Esophagus squamous epithelium (tissue), 4 donors: ENCODE measurements at regions not wholly inside any gene's neighbourhood (a gene's known extent, or its start where the extent isn't known, plus 50 kb on each side); places are given as distances from the start of the nearest gene placed in this dataset.

Experiments
- CTCF ChIP-seq, 6 experiments: fragments of 450-650 bp in 4 of 6; fragments of 200-600 bp in 2 of 6; sonication (generic) in 2 of 6; IDR thresholded peaks; one replicate each; pipeline ENCODE4 v1.5.1; 2016 to 2019; ENCODE audit warnings: antibody characterized with exemption in 6 of 6, mild to moderate bottlenecking in 4 of 6, moderate library complexity in 4 of 6
- POLR2A ChIP-seq, 4 donors: fragments of 450-650 bp; IDR thresholded peaks; one replicate each; pipeline ENCODE4 v1.6.1; 2017; ENCODE audit warnings: antibody characterized with exemption in 4 of 4, mild to moderate bottlenecking in 4 of 4, moderate library complexity in 3 of 4

- TF ChIP-seq CTCF (IDR thresholded peaks at IDR 0.05) (no peak), POLR2A (IDR thresholded peaks at IDR 0.05) (no peak)
Observed at GRCh38 chr9:115837618-115838017, 316.0 kb upstream of the PAPPA start.
